Loucy (cell line): ENCODE measurements at regions not wholly inside any gene's neighbourhood (a gene's known extent, or its start where the extent isn't known, plus 50 kb on each side); places are given as distances from the start of the nearest gene placed in this dataset.

Source experiments
- CTCF ChIP-seq: fragments of 200-600 bp; sonication (generic); conservative IDR thresholded peaks from 2 replicates; pipeline ENCODE4 v1.5.1; 2014; ENCODE audit warnings: mild to moderate bottlenecking, antibody characterized with exemption, low read length
- EZH2phosphoT487 ChIP-seq: fragments of 200-600 bp; IDR thresholded peaks from 2 replicates; pipeline ENCODE4 v1.6.1; 2018; ENCODE audit warnings: antibody characterized with exemption, mild to moderate bottlenecking, moderate library complexity, borderline replicate concordance

- no peak for TF ChIP-seq CTCF
- no peak for TF ChIP-seq EZH2phosphoT487
Observed at GRCh38 chrX:87402256-87402655, 115.3 kb upstream of the KLHL4 start.
